ENCODE measurements at regions not wholly inside any gene's neighbourhood (a gene's known extent, or its start where the extent isn't known, plus 50 kb on each side); places are given as distances from the start of the nearest gene placed in this dataset.

DNA sequence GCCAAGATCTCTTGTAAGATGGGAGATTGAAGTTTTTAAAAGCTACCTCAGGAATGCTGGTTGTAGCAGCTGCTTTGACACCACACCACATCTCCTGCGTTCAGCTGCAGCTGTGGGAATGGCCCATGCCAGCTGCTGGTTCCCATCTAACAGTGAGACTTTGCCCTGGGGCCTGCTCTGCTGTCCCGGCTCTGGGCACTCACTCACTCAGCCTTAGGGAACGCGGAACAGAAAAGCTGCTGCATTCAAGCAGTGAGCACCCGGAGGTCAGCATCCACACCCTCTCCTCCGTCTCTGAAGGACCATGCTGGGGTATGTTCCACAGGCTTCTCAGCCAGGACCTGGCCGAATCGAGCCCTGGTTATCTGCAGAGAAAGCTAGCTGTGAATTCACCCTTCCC lies 197.1 kb upstream of the CXCL12 start:
- H3F3A ChIP-seq (ENCODE audit: control insufficient read depth, insufficient read depth) = no peaks in the 10 kb centered on the region
- H3K79me2 ChIP-seq (ENCODE audit: control insufficient read depth, low read length) = no peaks in the 10 kb centered on the region
- no peaks in the 10 kb centered on the region for H3K27me3 ChIP-seq (ENCODE audit: control insufficient read depth, low read length)
- no peak for TF ChIP-seq EZH2phosphoT487 (IDR thresholded peaks at IDR 0.05; ENCODE audit: borderline replicate concordance, low read length)
- TF ChIP-seq, protein P1, sequence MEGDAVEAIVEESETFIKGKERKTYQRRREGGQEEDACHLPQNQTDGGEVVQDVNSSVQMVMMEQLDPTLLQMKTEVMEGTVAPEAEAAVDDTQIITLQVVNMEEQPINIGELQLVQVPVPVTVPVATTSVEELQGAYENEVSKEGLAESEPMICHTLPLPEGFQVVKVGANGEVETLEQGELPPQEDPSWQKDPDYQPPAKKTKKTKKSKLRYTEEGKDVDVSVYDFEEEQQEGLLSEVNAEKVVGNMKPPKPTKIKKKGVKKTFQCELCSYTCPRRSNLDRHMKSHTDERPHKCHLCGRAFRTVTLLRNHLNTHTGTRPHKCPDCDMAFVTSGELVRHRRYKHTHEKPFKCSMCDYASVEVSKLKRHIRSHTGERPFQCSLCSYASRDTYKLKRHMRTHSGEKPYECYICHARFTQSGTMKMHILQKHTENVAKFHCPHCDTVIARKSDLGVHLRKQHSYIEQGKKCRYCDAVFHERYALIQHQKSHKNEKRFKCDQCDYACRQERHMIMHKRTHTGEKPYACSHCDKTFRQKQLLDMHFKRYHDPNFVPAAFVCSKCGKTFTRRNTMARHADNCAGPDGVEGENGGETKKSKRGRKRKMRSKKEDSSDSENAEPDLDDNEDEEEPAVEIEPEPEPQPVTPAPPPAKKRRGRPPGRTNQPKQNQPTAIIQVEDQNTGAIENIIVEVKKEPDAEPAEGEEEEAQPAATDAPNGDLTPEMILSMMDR (IDR thresholded peaks at IDR 0.05; ENCODE audit: low read depth, low read length, poor library complexity, severe bottlenecking) = no peak
- H3K9me3 ChIP-seq (ENCODE audit: control insufficient read depth, insufficient read depth, low read length) = no peaks in the 10 kb centered on the region
- H4K20me1 ChIP-seq (ENCODE audit: control insufficient read depth, insufficient read depth, low read depth, low read length) = no peaks in the 10 kb centered on the region
- H3K9me2 ChIP-seq (replicated peaks; ENCODE audit: control insufficient read depth, low read length) = no peaks in the 10 kb centered on the region
- H3K36me3 ChIP-seq (ENCODE audit: control insufficient read depth, low read length) = no peaks in the 10 kb centered on the region
- no peak overlapping the region for H3K4me3 ChIP-seq (ENCODE audit: low read length)
- H3K27ac ChIP-seq (ENCODE audit: low read depth, low read length) = no peak overlapping the region
- no peak overlapping the region for H3K4me2 ChIP-seq (ENCODE audit: low read length)
- no peaks in the 10 kb centered on the region for H3K4me1 ChIP-seq (ENCODE audit: control insufficient read depth, low read length)

DNA sequence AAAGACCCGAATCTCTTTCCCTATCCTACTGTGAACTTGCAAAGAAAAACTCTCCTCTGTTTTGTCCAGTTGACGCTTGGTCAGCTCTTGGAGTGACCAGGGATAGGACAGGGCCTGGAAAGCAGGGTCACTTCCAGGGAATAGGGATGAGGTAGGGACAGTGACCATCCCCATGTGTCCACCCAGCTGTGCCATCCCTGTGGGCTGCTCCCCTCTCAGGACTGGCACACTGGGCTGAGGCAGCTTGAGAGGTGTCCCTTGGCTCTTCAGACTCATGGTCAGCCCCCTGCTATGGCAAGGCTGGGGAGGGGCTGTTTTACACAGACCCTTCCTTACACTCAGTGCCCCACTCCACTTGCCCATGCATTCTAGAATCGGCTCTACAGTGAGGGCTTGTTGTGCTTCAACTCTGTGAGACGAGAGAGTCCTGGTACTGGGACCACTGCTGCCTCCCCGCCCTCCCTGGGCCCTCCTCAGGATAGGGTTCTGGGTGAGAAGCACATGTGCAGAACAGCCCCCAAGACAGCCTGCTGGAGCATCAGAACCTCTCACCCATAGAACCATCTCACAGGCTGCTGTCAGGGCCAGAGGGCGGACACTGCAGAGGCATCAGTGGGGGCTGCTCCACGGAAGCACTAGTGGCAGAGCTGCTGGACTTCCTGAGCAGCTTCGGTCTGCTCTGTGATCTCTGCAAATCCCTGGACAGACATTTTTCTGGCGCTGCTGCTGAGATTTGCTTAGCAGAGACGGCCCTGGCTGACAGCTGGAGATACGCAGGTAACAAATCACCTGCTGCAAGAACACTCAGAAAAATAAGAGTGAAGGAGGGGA lies 202.8 kb upstream of the CXCL12 start:
- no peak for TF ChIP-seq EZH2phosphoT487 (IDR thresholded peaks at IDR 0.05; ENCODE audit: borderline replicate concordance, low read length)
- TF ChIP-seq, protein P1 (IDR thresholded peaks at IDR 0.05; ENCODE audit: low read depth, low read length, poor library complexity, severe bottlenecking) = no peak
- Histone ChIP-seq H4K20me1 (ENCODE audit: control insufficient read depth, insufficient read depth, low read depth, low read length) (no peaks in the 10 kb centered on the region), H3K36me3 (ENCODE audit: control insufficient read depth, low read length) (no peaks in the 10 kb centered on the region)

DNA sequence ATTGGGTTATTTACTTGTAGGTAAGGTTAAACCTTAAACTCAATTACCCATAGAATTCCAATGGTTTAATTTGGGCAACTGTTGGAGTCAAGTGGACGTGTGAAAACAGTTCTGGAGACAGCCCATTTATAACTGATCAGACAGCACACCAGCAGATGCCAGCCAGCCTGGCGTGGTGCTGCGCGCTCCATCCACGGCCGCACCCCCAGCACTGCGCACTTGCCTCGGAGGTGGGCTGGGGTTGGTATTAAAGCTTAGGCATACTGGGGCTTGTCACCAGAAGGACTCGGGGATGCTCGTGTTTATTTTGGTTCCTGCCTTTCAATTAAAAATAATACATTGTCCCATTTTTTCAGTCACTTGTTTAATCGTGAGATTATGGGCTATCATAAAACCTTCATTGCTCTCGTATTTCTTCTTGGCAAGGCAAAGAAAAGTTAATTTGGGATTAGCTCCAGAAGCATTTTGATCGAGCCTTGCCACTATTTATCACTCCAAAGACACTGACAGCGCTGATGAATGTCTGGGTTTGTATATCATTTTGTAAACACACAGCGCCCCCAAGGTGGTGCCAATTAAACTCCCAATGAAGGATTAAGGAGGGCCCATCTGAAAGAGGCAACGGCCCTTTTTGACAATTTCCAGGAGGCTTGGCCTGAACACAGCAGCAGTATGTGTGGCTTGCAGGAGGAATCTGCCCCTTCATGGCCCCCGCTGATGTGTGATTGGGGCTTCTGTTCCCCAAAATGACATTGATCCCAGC lies 204.5 kb upstream of the CXCL12 start:
- TF ChIP-seq, protein P1 (IDR thresholded peaks at IDR 0.05; ENCODE audit: low read depth, low read length, poor library complexity, severe bottlenecking) = no peak
- TF ChIP-seq EZH2phosphoT487 (IDR thresholded peaks at IDR 0.05; ENCODE audit: borderline replicate concordance, low read length) = no peak
- no peaks in the 10 kb centered on the region for H3K4me1 ChIP-seq (ENCODE audit: control insufficient read depth, low read length)
- no peaks in the 10 kb centered on the region for H3K79me2 ChIP-seq (ENCODE audit: control insufficient read depth, low read length)
- no peaks in the 10 kb centered on the region for H3K27me3 ChIP-seq (ENCODE audit: control insufficient read depth, low read length)
- no peaks in the 10 kb centered on the region for H3K9me3 ChIP-seq (ENCODE audit: control insufficient read depth, insufficient read depth, low read length)
- no peak overlapping the region for H3K4me2 ChIP-seq (ENCODE audit: low read length)
- H3K36me3 ChIP-seq (ENCODE audit: control insufficient read depth, low read length) = no peaks in the 10 kb centered on the region
- no peak overlapping the region for H3K27ac ChIP-seq (ENCODE audit: low read depth, low read length)
- no peaks in the 10 kb centered on the region for H3K9me2 ChIP-seq (replicated peaks; ENCODE audit: control insufficient read depth, low read length)
- H3K4me3 ChIP-seq (ENCODE audit: low read length) = no peak overlapping the region
- H4K20me1 ChIP-seq (ENCODE audit: control insufficient read depth, insufficient read depth, low read depth, low read length) = no peaks in the 10 kb centered on the region
- no peaks in the 10 kb centered on the region for H3F3A ChIP-seq (ENCODE audit: control insufficient read depth, insufficient read depth)

More for the DNA sequence above, 202.8 kb upstream of the CXCL12 start:
- Histone ChIP-seq H3K9me2 (replicated peaks; ENCODE audit: control insufficient read depth, low read length) (no peaks in the 10 kb centered on the region), H3K4me3 (ENCODE audit: low read length) (no peak overlapping the region), H3K4me1 (ENCODE audit: control insufficient read depth, low read length) (no peaks in the 10 kb centered on the region), H3K9me3 (ENCODE audit: control insufficient read depth, insufficient read depth, low read length) (no peaks in the 10 kb centered on the region), H3K4me2 (ENCODE audit: low read length) (no peak overlapping the region), H3K27me3 (ENCODE audit: control insufficient read depth, low read length) (no peaks in the 10 kb centered on the region), H3K79me2 (ENCODE audit: control insufficient read depth, low read length) (no peaks in the 10 kb centered on the region), H3K27ac (ENCODE audit: low read depth, low read length) (no peak overlapping the region), H3F3A (ENCODE audit: control insufficient read depth, insufficient read depth) (no peaks in the 10 kb centered on the region)

Data from DOHH2 (cell line).